ENCODE measurements at regions not wholly inside any gene's neighbourhood (a gene's known extent, or its start where the extent isn't known, plus 50 kb on each side); places are given as distances from the start of the nearest gene placed in this dataset.

DNA sequence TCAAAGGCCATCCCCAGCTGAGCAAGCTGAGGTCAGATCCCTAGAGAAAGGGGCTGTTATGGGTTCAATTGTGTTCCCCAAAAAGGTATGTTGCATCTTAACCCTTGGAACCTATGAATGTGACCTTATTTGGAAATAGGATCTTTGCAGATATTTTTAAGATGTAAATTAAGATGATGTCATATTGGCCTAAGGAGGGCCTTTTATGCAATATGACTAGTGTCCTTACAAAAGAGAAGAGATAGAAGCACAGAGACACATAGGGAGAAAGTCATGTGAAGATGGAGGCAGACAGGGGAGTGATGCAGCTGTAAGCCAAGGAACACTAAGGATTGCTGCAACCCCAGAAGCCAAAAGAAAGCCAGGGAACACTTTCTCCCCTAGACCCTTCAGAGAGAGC lies 144.3 kb upstream of the TAB2 start:
- TF ChIP-seq REST (IDR thresholded peaks at IDR 0.05; ENCODE audit: low read depth) (no peak), RAD21 (IDR thresholded peaks at IDR 0.05; ENCODE audit: low read depth) (no peak), EP300 (IDR thresholded peaks at IDR 0.05; ENCODE audit: borderline replicate concordance) (no peak), TCF12 (IDR thresholded peaks at IDR 0.05; ENCODE audit: low read depth) (no peak)
